Neural cell (in vitro differentiated cells): ENCODE measurements at regions not wholly inside any gene's neighbourhood (a gene's known extent, or its start where the extent isn't known, plus 50 kb on each side); places are given as distances from the start of the nearest gene placed in this dataset.

Experiments
- H2AFZ ChIP-seq: fragments of 200-600, 300-800 bp; sonication (generic), shearing (Covaris generic); 2 replicates; pipeline ENCODE4 v1.6.0; 2014; ENCODE audit warnings: low read depth, mild to moderate bottlenecking, antibody characterized with exemption, low read length, moderate library complexity
- H3F3A ChIP-seq: fragments of 200-600 bp; shearing (Covaris generic); 2 replicates; pipeline ENCODE4 v1.6.1; 2016; ENCODE audit warnings: mild to moderate bottlenecking, moderate library complexity, mixed read lengths, antibody characterized with exemption, low read length; ENCODE audit not compliant: insufficient read depth, poor library complexity, severe bottlenecking
- H3K27ac ChIP-seq: fragments of 200-600, 300-800 bp; sonication (generic), shearing (Covaris generic); 2 replicates; pipeline ENCODE4 v1.5.1; 2014; ENCODE audit warnings: mild to moderate bottlenecking, low read length, moderate library complexity
- H3K27me3 ChIP-seq: fragments of 300-800, 200-600 bp; sonication (generic), shearing (Covaris generic); 2 replicates; pipeline ENCODE4 v1.6.0; 2014; ENCODE audit warnings: mild to moderate bottlenecking, low read depth, low read length, moderate library complexity; ENCODE audit not compliant: insufficient read depth
- H3K36me3 ChIP-seq: fragments of 300-800, 200-600 bp; sonication (generic), shearing (Covaris generic); 2 replicates; pipeline ENCODE4 v1.5.1; 2014; ENCODE audit warnings: mild to moderate bottlenecking, antibody characterized with exemption, low read length, moderate library complexity; ENCODE audit not compliant: insufficient read depth
- H3K4me2 ChIP-seq: fragments of 300-800, 200-600 bp; sonication (generic), shearing (Covaris generic); 2 replicates; pipeline ENCODE4 v1.6.0; 2014; ENCODE audit warnings: mild to moderate bottlenecking, low read length
- H3K4me3 ChIP-seq: fragments of 300-800, 200-600 bp; sonication (generic), shearing (Covaris generic); 2 replicates; pipeline ENCODE4 v1.5.1; 2014; ENCODE audit warnings: mild to moderate bottlenecking, low read length, moderate library complexity
- H3K79me2 ChIP-seq: fragments of 200-600 bp; shearing (Covaris generic); replicated peaks from 2 replicates; pipeline ENCODE4 v1.6.0; 2014; ENCODE audit warnings: mild to moderate bottlenecking, low read length, moderate library complexity; ENCODE audit not compliant: insufficient read depth
- H3K9ac ChIP-seq: fragments of 300-800, 200-600 bp; sonication (generic), shearing (Covaris generic); 2 replicates; pipeline ENCODE4 v1.6.1; 2016; ENCODE audit warnings: mild to moderate bottlenecking, low read length, mixed read lengths
- H3K9me2 ChIP-seq: fragments of 200-600 bp; shearing (Covaris generic); 2 replicates; pipeline ENCODE4 v1.6.1; 2016; ENCODE audit warnings: mild to moderate bottlenecking, low read length, mixed read lengths; ENCODE audit not compliant: insufficient read depth
- H3K9me3 ChIP-seq: fragments of 200-600, 300-800 bp; sonication (generic), shearing (Covaris generic); 2 replicates; pipeline ENCODE4 v1.6.1; 2016; ENCODE audit warnings: mild to moderate bottlenecking, mixed run types, low read length, moderate library complexity, mixed read lengths
- H4K20me1 ChIP-seq: fragments of 200-600 bp; shearing (Covaris generic); 2 replicates; pipeline ENCODE4 v1.6.1; 2016; ENCODE audit warnings: mild to moderate bottlenecking, mixed run types; ENCODE audit not compliant: insufficient read depth
- EP300 ChIP-seq: fragments of 450-650 bp; conservative IDR thresholded peaks from 2 replicates; pipeline ENCODE4 v1.6.1; 2014; ENCODE audit warnings: antibody characterized with exemption, mild to moderate bottlenecking, moderate library complexity; ENCODE audit not compliant: poor library complexity, severe bottlenecking
- EZH2 ChIP-seq: fragments of 200-600, 300-800 bp; shearing (Covaris generic), sonication (generic); IDR thresholded peaks from 2 replicates; pipeline ENCODE4 v1.6.1; 2014; ENCODE audit warnings: antibody characterized with exemption, low read length, borderline replicate concordance, mild to moderate bottlenecking; ENCODE audit not compliant: insufficient read depth, poor library complexity, severe bottlenecking
- MXI1 ChIP-seq: fragments of 450-650 bp; conservative IDR thresholded peaks from 2 replicates; pipeline ENCODE4 v1.6.1; 2014; ENCODE audit warnings: antibody characterized with exemption, mild to moderate bottlenecking; ENCODE audit not compliant: poor library complexity, severe bottlenecking
- POLR2AphosphoS5 ChIP-seq: IDR thresholded peaks from 2 replicates; pipeline ENCODE4 v1.6.1; 2012
- RAD21 ChIP-seq: fragments of 450-650 bp; conservative IDR thresholded peaks from 2 replicates; pipeline ENCODE4 v1.6.1; 2014; ENCODE audit warnings: antibody characterized with exemption, mild to moderate bottlenecking, moderate library complexity
- SMC3 ChIP-seq: fragments of 450-650 bp; conservative IDR thresholded peaks from 2 replicates; pipeline ENCODE4 v1.6.1; 2014; ENCODE audit warnings: antibody characterized with exemption, mild to moderate bottlenecking, moderate library complexity; ENCODE audit not compliant: poor library complexity
- TAF1 ChIP-seq: IDR thresholded peaks from 2 replicates; pipeline ENCODE4 v1.6.1; 2012; ENCODE audit warnings: low read depth
- TF ChIP-seq, protein P1 (sequence below): fragments of 450-650 bp; IDR thresholded peaks from 2 replicates; pipeline ENCODE4 v1.5.1; 2014; ENCODE audit warnings: antibody characterized with exemption, mild to moderate bottlenecking, moderate library complexity; ENCODE audit not compliant: poor library complexity, severe bottlenecking
- TF ChIP-seq, protein P2 (sequence below): IDR thresholded peaks from 2 replicates; pipeline ENCODE4 v1.6.1; 2012; ENCODE audit warnings: borderline replicate concordance

DNA sequence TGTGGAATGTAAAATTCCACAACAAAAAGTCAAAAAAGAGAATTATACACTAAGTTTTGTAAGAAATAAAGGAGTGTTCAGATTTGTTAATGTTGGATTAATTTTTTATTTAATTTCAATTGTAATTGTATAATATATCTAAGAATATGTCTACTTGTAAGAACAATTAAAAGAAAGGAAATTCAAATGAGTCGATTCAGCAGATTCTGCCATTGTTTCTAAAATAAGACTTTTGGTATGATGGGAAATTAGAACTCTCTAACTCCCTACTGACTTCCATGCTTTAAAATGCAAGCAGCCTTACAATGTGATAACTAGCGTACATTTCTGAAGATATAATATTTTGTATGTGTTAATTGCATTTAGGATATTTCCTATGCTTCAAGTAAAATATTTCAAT is 395.9 kb upstream of the ZNF717 start:
- Histone ChIP-seq H3K79me2 (no peaks in the 10 kb centered on the region), H3K4me2 (no peak overlapping the region), H3K27ac (no peak overlapping the region), H3F3A (no peaks in the 10 kb centered on the region), H3K27me3 (no peaks in the 10 kb centered on the region), H2AFZ (no peak overlapping the region), H3K9me3 (no peaks in the 10 kb centered on the region), H3K9ac (no peak overlapping the region), H3K9me2 (no peaks in the 10 kb centered on the region), H4K20me1 (no peaks in the 10 kb centered on the region), H3K36me3 (no peaks in the 10 kb centered on the region), H3K4me3 (no peak overlapping the region)
- TF ChIP-seq, protein P1, sequence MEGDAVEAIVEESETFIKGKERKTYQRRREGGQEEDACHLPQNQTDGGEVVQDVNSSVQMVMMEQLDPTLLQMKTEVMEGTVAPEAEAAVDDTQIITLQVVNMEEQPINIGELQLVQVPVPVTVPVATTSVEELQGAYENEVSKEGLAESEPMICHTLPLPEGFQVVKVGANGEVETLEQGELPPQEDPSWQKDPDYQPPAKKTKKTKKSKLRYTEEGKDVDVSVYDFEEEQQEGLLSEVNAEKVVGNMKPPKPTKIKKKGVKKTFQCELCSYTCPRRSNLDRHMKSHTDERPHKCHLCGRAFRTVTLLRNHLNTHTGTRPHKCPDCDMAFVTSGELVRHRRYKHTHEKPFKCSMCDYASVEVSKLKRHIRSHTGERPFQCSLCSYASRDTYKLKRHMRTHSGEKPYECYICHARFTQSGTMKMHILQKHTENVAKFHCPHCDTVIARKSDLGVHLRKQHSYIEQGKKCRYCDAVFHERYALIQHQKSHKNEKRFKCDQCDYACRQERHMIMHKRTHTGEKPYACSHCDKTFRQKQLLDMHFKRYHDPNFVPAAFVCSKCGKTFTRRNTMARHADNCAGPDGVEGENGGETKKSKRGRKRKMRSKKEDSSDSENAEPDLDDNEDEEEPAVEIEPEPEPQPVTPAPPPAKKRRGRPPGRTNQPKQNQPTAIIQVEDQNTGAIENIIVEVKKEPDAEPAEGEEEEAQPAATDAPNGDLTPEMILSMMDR = no peak
- TF ChIP-seq SMC3 (no peak), MXI1 (no peak), RAD21 (no peak), TAF1 (no peak), EP300 (no peak), POLR2AphosphoS5 (no peak), EZH2 (no peak)
- TF ChIP-seq, protein P2, sequence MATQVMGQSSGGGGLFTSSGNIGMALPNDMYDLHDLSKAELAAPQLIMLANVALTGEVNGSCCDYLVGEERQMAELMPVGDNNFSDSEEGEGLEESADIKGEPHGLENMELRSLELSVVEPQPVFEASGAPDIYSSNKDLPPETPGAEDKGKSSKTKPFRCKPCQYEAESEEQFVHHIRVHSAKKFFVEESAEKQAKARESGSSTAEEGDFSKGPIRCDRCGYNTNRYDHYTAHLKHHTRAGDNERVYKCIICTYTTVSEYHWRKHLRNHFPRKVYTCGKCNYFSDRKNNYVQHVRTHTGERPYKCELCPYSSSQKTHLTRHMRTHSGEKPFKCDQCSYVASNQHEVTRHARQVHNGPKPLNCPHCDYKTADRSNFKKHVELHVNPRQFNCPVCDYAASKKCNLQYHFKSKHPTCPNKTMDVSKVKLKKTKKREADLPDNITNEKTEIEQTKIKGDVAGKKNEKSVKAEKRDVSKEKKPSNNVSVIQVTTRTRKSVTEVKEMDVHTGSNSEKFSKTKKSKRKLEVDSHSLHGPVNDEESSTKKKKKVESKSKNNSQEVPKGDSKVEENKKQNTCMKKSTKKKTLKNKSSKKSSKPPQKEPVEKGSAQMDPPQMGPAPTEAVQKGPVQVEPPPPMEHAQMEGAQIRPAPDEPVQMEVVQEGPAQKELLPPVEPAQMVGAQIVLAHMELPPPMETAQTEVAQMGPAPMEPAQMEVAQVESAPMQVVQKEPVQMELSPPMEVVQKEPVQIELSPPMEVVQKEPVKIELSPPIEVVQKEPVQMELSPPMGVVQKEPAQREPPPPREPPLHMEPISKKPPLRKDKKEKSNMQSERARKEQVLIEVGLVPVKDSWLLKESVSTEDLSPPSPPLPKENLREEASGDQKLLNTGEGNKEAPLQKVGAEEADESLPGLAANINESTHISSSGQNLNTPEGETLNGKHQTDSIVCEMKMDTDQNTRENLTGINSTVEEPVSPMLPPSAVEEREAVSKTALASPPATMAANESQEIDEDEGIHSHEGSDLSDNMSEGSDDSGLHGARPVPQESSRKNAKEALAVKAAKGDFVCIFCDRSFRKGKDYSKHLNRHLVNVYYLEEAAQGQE = no peak

DNA sequence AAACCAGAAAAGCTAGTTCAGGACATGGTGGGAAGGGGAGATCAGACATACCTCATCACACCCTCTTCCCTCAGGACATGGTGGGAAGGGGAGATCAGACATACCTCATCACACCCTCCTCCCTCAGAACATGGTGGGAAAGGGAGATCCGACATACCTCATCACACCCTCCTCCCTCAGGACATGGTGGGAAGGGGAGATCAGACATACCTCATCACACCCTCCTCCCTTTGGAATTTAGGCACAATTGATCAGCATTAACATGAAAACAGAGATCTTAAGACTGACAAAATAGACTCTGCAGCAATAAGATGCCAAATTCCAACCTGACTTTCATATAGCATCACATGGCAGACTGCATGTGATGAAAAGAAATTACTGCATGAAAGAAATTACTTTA is 412.7 kb upstream of the ZNF717 start:
- Histone ChIP-seq H2AFZ (no peak overlapping the region), H3F3A (no peaks in the 10 kb centered on the region), H3K79me2 (no peaks in the 10 kb centered on the region), H3K9me3 (no peaks in the 10 kb centered on the region), H3K36me3 (no peaks in the 10 kb centered on the region), H4K20me1 (no peaks in the 10 kb centered on the region), H3K27me3 (no peaks in the 10 kb centered on the region), H3K9me2 (no peaks in the 10 kb centered on the region), H3K4me2 (no peak overlapping the region), H3K4me3 (no peak overlapping the region), H3K9ac (no peak overlapping the region), H3K27ac (no peak overlapping the region)
- TF ChIP-seq, protein P2 = no peak
- TF ChIP-seq POLR2AphosphoS5 (no peak), MXI1 (no peak), RAD21 (no peak), TAF1 (no peak), EZH2 (no peak), EP300 (no peak)
- TF ChIP-seq, protein P1 = no peak
